ENCODE measurements at regions not wholly inside any gene's neighbourhood (a gene's known extent, or its start where the extent isn't known, plus 50 kb on each side); places are given as distances from the start of the nearest gene placed in this dataset.
"Not testable (repeated sequence)": the region's sequence is repeated elsewhere in the genome, so short reads cannot be mapped to it uniquely, and the experiment has no call there.

GRCh38 chr17:22047521-22047920 is 355.2 kb downstream of the KCNJ18 start:
- TF ChIP-seq, protein P1, sequence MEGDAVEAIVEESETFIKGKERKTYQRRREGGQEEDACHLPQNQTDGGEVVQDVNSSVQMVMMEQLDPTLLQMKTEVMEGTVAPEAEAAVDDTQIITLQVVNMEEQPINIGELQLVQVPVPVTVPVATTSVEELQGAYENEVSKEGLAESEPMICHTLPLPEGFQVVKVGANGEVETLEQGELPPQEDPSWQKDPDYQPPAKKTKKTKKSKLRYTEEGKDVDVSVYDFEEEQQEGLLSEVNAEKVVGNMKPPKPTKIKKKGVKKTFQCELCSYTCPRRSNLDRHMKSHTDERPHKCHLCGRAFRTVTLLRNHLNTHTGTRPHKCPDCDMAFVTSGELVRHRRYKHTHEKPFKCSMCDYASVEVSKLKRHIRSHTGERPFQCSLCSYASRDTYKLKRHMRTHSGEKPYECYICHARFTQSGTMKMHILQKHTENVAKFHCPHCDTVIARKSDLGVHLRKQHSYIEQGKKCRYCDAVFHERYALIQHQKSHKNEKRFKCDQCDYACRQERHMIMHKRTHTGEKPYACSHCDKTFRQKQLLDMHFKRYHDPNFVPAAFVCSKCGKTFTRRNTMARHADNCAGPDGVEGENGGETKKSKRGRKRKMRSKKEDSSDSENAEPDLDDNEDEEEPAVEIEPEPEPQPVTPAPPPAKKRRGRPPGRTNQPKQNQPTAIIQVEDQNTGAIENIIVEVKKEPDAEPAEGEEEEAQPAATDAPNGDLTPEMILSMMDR (conservative IDR thresholded peaks at IDR 0.05; ENCODE audit: low read depth, low read length): not testable (repeated sequence)
- TF ChIP-seq EZH2 (IDR thresholded peaks at IDR 0.05; ENCODE audit: borderline replicate concordance, low read depth, low read length, poor library complexity, severe bottlenecking): not testable (repeated sequence)

Data from A673 (cell line).